ENCODE measurements at regions not wholly inside any gene's neighbourhood (a gene's known extent, or its start where the extent isn't known, plus 50 kb on each side); places are given as distances from the start of the nearest gene placed in this dataset.

- no peak overlapping the region for H3K4me3 Mint-ChIP-seq (ENCODE audit: unreplicated experiment)
- H3K4me1 Mint-ChIP-seq (ENCODE audit: low read depth, unreplicated experiment): no peaks in the 10 kb centered on the region
- Histone ChIP-seq H3K27me3 (replicated peaks; ENCODE audit: control insufficient read depth, insufficient read depth, low read length) (no peaks in the 10 kb centered on the region), H3K4me1 (no peaks in the 10 kb centered on the region), H3K4me3 (ENCODE audit: low read depth, low read length) (no peak overlapping the region), H3K9me3 (no peaks in the 10 kb centered on the region), H3K36me3 (ENCODE audit: control insufficient read depth, insufficient read depth, low read length) (no peaks in the 10 kb centered on the region)
- H3K9me3 Mint-ChIP-seq (ENCODE audit: unreplicated experiment): no peaks in the 10 kb centered on the region
- H3K27ac Mint-ChIP-seq (ENCODE audit: unreplicated experiment): no peak overlapping the region
- no TSS peak for BruUV-seq (replicated peaks)
- DNase-seq: no peak
- no peak for TF ChIP-seq CTCF (IDR thresholded peaks at IDR 0.05; ENCODE audit: insufficient read depth in 1 of 2, low read depth in 1 of 2, low read length in 1 of 2, severe bottlenecking in 1 of 2, unreplicated experiment in 1 of 2)
- intact Hi-C loops (cut with micrococcal nuclease; ENCODE audit: unreplicated experiment): no loop called here
- H3K27me3 Mint-ChIP-seq (ENCODE audit: insufficient read depth, unreplicated experiment): no peaks in the 10 kb centered on the region
- no peaks in the 10 kb centered on the region for H3K36me3 Mint-ChIP-seq (ENCODE audit: insufficient read depth, unreplicated experiment)
- ChIA-PET POLR2A (no interaction called here), CTCF (no interaction called here)
Observed at GRCh38 chr21:28832715-28833061, 160.0 kb downstream of the LTN1 start.

- H3K27me3 Mint-ChIP-seq (ENCODE audit: insufficient read depth, unreplicated experiment): no peaks in the 10 kb centered on the region
- BruUV-seq (replicated peaks): no TSS peak
- H3K4me1 Mint-ChIP-seq (ENCODE audit: low read depth, unreplicated experiment): no peaks in the 10 kb centered on the region
- ChIA-PET POLR2A (no interaction called here), CTCF (no interaction called here)
- no peak overlapping the region for H3K4me3 Mint-ChIP-seq (ENCODE audit: unreplicated experiment)
- no peaks in the 10 kb centered on the region for H3K36me3 Mint-ChIP-seq (ENCODE audit: insufficient read depth, unreplicated experiment)
- Histone ChIP-seq H3K27me3 (replicated peaks; ENCODE audit: control insufficient read depth, insufficient read depth, low read length) (no peaks in the 10 kb centered on the region), H3K4me3 (ENCODE audit: low read depth, low read length) (no peak overlapping the region), H3K9me3 (no peaks in the 10 kb centered on the region), H3K4me1 (no peaks in the 10 kb centered on the region), H3K36me3 (ENCODE audit: control insufficient read depth, insufficient read depth, low read length) (no peaks in the 10 kb centered on the region)
- DNase-seq: no peak
- intact Hi-C loops (cut with micrococcal nuclease; ENCODE audit: unreplicated experiment): no loop called here
- no peak for TF ChIP-seq CTCF (IDR thresholded peaks at IDR 0.05; ENCODE audit: insufficient read depth in 1 of 2, low read depth in 1 of 2, low read length in 1 of 2, severe bottlenecking in 1 of 2, unreplicated experiment in 1 of 2)
- H3K9me3 Mint-ChIP-seq (ENCODE audit: unreplicated experiment): no peaks in the 10 kb centered on the region
- H3K27ac Mint-ChIP-seq (ENCODE audit: unreplicated experiment): no peak overlapping the region
Observed at GRCh38 chr21:28832013-28832714, 160.5 kb downstream of the LTN1 start.

- BruUV-seq (replicated peaks): no TSS peak
- intact Hi-C loops (cut with micrococcal nuclease; ENCODE audit: unreplicated experiment): loop anchor here (5.0 kb wide), 1 partner anchor 33 kb away; no protein-coding TSS in a partner anchor
- H3K4me3 ChIP-seq (ENCODE audit: low read depth, low read length): no peak overlapping the region
- H3K36me3 Mint-ChIP-seq (ENCODE audit: insufficient read depth, unreplicated experiment): no peaks in the 10 kb centered on the region
- H3K9me3 ChIP-seq: no peaks in the 10 kb centered on the region
- CTCF ChIA-PET: interaction anchor here (1.2 kb wide), 1 partner anchor 84 kb away, joined by 3 read pairs; no protein-coding TSS in a partner anchor
- H3K36me3 ChIP-seq (ENCODE audit: control insufficient read depth, insufficient read depth, low read length): no peaks in the 10 kb centered on the region
- no peak for DNase-seq
- no peak overlapping the region for H3K27ac Mint-ChIP-seq (ENCODE audit: unreplicated experiment)
- no peak overlapping the region for H3K4me3 Mint-ChIP-seq (ENCODE audit: unreplicated experiment)
- H3K9me3 Mint-ChIP-seq (ENCODE audit: unreplicated experiment): no peaks in the 10 kb centered on the region
- H3K27me3 ChIP-seq (replicated peaks; ENCODE audit: control insufficient read depth, insufficient read depth, low read length): peaks cover 1% of the 10 kb centered on the region; the same call in 1 of the 2 replicates
- peaks cover 13% of the 10 kb centered on the region for H3K4me1 Mint-ChIP-seq (ENCODE audit: low read depth, unreplicated experiment)
- POLR2A ChIA-PET: no interaction called here
- H3K4me1 ChIP-seq: no peaks in the 10 kb centered on the region
- H3K27me3 Mint-ChIP-seq (ENCODE audit: insufficient read depth, unreplicated experiment): no peaks in the 10 kb centered on the region
- TF ChIP-seq CTCF (IDR thresholded peaks at IDR 0.05; ENCODE audit: insufficient read depth in 1 of 2, low read depth in 1 of 2, low read length in 1 of 2, severe bottlenecking in 1 of 2, unreplicated experiment in 1 of 2): no peak
Observed at GRCh38 chr21:28828981-28829380, 163.7 kb downstream of the LTN1 start.

Data from Caco-2 (cell line).